Heart left ventricle (tissue), 16 donors: ENCODE measurements at regions not wholly inside any gene's neighbourhood (a gene's known extent, or its start where the extent isn't known, plus 50 kb on each side); places are given as distances from the start of the nearest gene placed in this dataset.

ENCODE experiments used
- ATAC-seq, 4 donors: fragments of 200-7000 bp; cut with Tn5 transposase; one replicate each; pipeline ENCODE4 v1.9.1; 2020 to 2022; ENCODE audit warnings: moderate library complexity in 4 of 4, mild to moderate bottlenecking in 3 of 4, moderate number of reproducible peaks in 1 of 4
- DNase-seq, 5 donors: peaks; one replicate each; pipeline ENCODE4 v3.0.0-alpha.2; 2020
- H3K27ac ChIP-seq, 12 donors: fragments of 200-600 bp; sonication (generic) in 4 of 12; one replicate each; pipeline versions ENCODE4 v1.5.0 to v1.8.0; 2016 to 2022; ENCODE audit warnings: mild to moderate bottlenecking in 2 of 12
- H3K27me3 ChIP-seq, 9 donors: fragments of 200-600 bp; sonication (generic) in 2 of 9; one replicate each; pipeline versions ENCODE4 v1.5.1 to v1.8.0; 2016 to 2022; ENCODE audit warnings: mild to moderate bottlenecking in 3 of 9
- H3K36me3 ChIP-seq, 9 donors: fragments of 200-600 bp; sonication (generic) in 2 of 9; one replicate each; pipeline versions ENCODE4 v1.5.0 to v1.8.0; 2018 to 2022; ENCODE audit warnings: mild to moderate bottlenecking in 2 of 9
- H3K4me1 ChIP-seq, 12 donors: fragments of 200-600 bp; sonication (generic) in 4 of 12; one replicate each; pipeline versions ENCODE4 v1.5.0 to v1.8.0; 2016 to 2022; ENCODE audit warnings: mild to moderate bottlenecking in 3 of 12
- H3K4me3 ChIP-seq, 12 donors: fragments of 200-600 bp; sonication (generic) in 4 of 12; one replicate each; pipeline versions ENCODE4 v1.5.0 to v1.8.0; 2017 to 2022; ENCODE audit warnings: mild to moderate bottlenecking in 9 of 12, moderate library complexity in 4 of 12
- H3K9me3 ChIP-seq, 12 donors: fragments of 200-600 bp; sonication (generic) in 4 of 12; one replicate each; pipeline versions ENCODE4 v1.5.0 to v1.8.0; 2016 to 2022; ENCODE audit warnings: mild to moderate bottlenecking in 1 of 12
- POLR2A ChIP-seq, 2 donors: fragments of 450-650 bp; IDR thresholded peaks; one replicate each; pipeline ENCODE4 v1.6.1; 2017; ENCODE audit warnings: antibody characterized with exemption in 2 of 2, mild to moderate bottlenecking in 2 of 2, moderate library complexity in 2 of 2
- WGBS, 4 donors: extraction: QIAGEN DNeasy Blood & Tissue Kit in 2 of 4; methylation state at CpG; one replicate each; pipeline versions ENCODE4 v1.1.5 to v1.1.7; 2013 to 2018; 5-methylcytosine and 5-hydroxymethylcytosine counted together
- intact Hi-C, 10 donors: fragments of 100-400 bp; cut with DNase I; formaldehyde crosslinking; loops; one replicate each; pipeline versions ENCODE4 v1.11.1 to v1.14.2; 2022
- TF ChIP-seq, protein P1 (sequence below), 12 donors: fragments of 200-600 bp; sonication (generic) in 4 of 12; IDR thresholded peaks; one replicate each; pipeline versions ENCODE4 v1.5.0 to v1.8.0; 2018 to 2022; ENCODE audit warnings: antibody characterized with exemption in 12 of 12, mild to moderate bottlenecking in 5 of 12
- donor health status: ischemic (EF 13 %, LVEDD 7.1; RV severe dilation, severe dysfunction).
- donor health status: healthy with polysubstance abuse.
- donor health status: DM: no; HTN: yes; CAD: no.
- donor health status: DM: no; HTN: no; CAD: no.
- donor health status: ischemic (EF 25% LVEDD 6.9; RV normal size, moderate dysfunction).
- donor health status: ischemic (EF 25% LVEDD 5.7; RV mildly dilated, moderate dysfunction).
- donor health status: healthy.
- donor health status: DM: yes; HTN: yes; CAD: no.
- donor health status: ischemic (EF 35%, LVEDD 5.7; RV mildly dilated, moderate dysfunction).
- donor health status: nonischemic (EF 11% LVEDD 7.7; RV severe dilation, severe dysfunction).
- donor health status: DM: yes; HTN: yes; CAD: no.
- donor health status: PGD.
- donor health status: ischemic (EF 29% LVEDD 5.4; RV normal size, mild dysfunction).
- donor health status: nonischemic (EF 23%, LVEDD 6.1; RV moderate dilation, normal function).

DNA sequence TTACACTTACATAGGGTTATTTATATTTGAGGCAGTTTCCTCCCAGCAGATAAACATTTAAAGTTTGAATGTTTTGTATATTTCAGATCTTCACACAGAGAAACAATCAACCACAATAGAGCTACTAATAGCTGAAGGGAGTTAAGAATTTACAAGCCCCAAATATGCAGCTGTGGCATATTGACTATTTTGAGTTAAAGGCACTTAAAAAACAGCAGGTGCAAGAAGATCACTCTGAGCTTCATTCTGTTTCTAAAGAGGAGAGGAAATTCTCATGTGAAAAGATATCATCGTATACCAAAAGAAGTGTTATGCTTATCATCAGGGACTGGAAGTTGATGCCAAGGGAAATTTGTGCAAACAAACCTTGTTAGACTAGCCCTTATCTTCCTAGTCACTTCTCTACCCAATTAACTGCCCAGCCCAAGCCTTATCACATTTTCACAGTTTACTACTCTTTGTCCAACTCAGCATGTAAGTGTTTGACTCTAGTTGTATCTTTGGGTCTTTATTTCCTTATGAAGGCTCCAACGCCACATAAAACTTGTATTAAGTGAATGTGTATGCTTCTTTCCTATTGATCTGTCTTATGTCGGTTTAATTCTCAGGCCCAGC, 66.3 kb upstream of the COG2 start:
- 64 to 73% (median 68%) methylated on average over 3 of the region's 3 CpGs for WGBS, 4 donors
- intact Hi-C loops: no loop called here
- DNase-seq: no peak
- no peak overlapping the region for H3K27ac ChIP-seq
- peaks cover 0 to 2% (median 0%) of the 10 kb centered on the region in 9 donors for H3K27me3 ChIP-seq
- H3K4me3 ChIP-seq: no peak overlapping the region
- TF ChIP-seq, protein P1, sequence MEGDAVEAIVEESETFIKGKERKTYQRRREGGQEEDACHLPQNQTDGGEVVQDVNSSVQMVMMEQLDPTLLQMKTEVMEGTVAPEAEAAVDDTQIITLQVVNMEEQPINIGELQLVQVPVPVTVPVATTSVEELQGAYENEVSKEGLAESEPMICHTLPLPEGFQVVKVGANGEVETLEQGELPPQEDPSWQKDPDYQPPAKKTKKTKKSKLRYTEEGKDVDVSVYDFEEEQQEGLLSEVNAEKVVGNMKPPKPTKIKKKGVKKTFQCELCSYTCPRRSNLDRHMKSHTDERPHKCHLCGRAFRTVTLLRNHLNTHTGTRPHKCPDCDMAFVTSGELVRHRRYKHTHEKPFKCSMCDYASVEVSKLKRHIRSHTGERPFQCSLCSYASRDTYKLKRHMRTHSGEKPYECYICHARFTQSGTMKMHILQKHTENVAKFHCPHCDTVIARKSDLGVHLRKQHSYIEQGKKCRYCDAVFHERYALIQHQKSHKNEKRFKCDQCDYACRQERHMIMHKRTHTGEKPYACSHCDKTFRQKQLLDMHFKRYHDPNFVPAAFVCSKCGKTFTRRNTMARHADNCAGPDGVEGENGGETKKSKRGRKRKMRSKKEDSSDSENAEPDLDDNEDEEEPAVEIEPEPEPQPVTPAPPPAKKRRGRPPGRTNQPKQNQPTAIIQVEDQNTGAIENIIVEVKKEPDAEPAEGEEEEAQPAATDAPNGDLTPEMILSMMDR (IDR thresholded peaks at IDR 0.05): no peak
- no peak for TF ChIP-seq POLR2A (IDR thresholded peaks at IDR 0.05)
- H3K36me3 ChIP-seq: no peaks in the 10 kb centered on the region
- H3K9me3 ChIP-seq: no peaks in the 10 kb centered on the region
- H3K4me1 ChIP-seq: peaks cover 0 to 12% (median 0%) of the 10 kb centered on the region in 12 donors
- no peak for ATAC-seq

DNA sequence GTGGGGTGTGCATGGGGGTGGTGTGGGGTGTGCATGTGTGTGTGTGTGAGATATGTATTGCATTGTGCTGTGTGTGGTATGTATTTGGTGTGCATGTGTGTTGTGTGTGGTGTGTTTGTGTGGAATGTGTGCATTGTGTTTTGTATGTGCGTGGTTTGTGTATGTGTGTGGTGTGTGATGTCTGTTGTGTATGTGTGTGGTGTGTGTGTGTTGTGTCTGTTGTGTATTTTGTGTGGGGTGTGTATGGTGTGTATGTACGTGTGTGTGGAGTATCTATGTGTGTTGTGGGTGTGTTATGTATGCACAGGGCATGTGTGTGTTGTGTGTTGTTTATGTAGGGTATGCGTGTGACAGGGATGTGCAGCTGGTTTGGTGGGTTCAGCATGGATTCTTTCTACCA, 67.8 kb upstream of the COG2 start:
- Histone ChIP-seq H3K4me1 (peaks cover 0 to 12% (median 0%) of the 10 kb centered on the region in 12 donors), H3K27ac (no peak overlapping the region), H3K9me3 (no peaks in the 10 kb centered on the region), H3K27me3 (peaks cover 0 to 2% (median 0%) of the 10 kb centered on the region in 9 donors), H3K36me3 (no peaks in the 10 kb centered on the region), H3K4me3 (no peak overlapping the region)
- intact Hi-C loops: no loop called here
- WGBS, 4 donors: 84 to 93% (median 92%) methylated on average over 3 of the region's 3 CpGs
- TF ChIP-seq, protein P1 (IDR thresholded peaks at IDR 0.05): no peak
- TF ChIP-seq POLR2A (IDR thresholded peaks at IDR 0.05): no peak
- no peak for DNase-seq
- ATAC-seq: no peak

- TF ChIP-seq, protein P1 (IDR thresholded peaks at IDR 0.05): no peak
- TF ChIP-seq POLR2A (IDR thresholded peaks at IDR 0.05): no peak
- Histone ChIP-seq H3K4me3 (no peak overlapping the region), H3K27me3 (peaks cover 0 to 2% (median 0%) of the 10 kb centered on the region in 9 donors), H3K4me1 (peaks cover 0 to 12% (median 0%) of the 10 kb centered on the region in 12 donors), H3K36me3 (no peaks in the 10 kb centered on the region), H3K9me3 (no peaks in the 10 kb centered on the region), H3K27ac (no peak overlapping the region)
- ATAC-seq: no peak
- intact Hi-C loops: no loop called here
- no peak for DNase-seq
- 82 to 92% (median 89%) methylated on average over 3 of the region's 3 CpGs for WGBS, 4 donors
These were observed 68.6 kb upstream of the COG2 start for GRCh38 chr1:230573658-230574057.

DNA sequence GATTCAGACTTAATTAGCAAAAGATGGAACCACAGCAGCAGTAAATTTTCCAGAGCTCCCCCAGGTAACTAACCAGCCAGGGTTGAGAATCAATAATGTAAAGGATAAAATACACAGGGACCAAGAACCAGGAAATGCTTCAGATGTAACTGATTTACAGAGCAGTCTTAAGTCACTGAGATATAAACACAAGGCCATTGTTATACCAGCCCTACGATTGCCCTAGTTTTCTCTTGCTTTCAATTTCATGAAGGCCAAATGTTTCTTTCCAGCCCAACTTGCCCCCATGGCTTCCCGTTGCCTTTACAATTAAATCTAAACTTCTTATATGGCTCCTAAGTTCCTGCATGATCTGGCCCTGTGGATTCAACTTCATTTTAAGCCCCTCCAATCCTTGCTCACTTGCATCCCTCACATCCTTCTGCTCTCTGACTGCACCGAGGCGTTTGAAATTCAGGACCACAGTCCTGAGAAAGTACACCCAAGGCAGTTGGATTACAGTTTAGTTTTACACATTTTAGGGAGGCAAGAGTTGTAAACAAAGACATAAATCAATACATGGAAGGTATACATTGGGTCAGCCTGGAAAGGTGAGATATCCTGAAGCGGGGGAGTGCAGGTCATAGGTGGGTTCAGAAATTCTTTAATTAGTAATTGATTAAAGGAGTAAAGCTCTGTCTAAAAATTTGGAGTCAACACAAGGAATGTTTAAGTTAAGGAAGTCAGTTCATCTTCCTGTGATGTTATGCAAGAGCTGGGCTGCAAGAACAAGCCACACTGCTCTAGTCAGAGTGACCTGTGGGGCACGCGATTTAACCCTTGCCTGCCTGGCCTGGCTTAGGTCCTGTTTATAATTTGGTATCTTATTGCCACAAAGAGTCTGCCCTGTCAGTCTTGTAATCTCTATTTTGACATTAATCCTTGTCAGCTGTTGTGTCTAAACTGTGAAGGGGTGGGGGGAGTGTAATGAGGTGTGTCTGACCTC, 69.9 kb upstream of the COG2 start:
- H3K27ac ChIP-seq: no peak overlapping the region
- H3K4me1 ChIP-seq: peaks cover 0 to 16% (median 0%) of the 10 kb centered on the region in 12 donors
- TF ChIP-seq POLR2A (IDR thresholded peaks at IDR 0.05): no peak
- TF ChIP-seq, protein P1 (IDR thresholded peaks at IDR 0.05): no peak
- H3K27me3 ChIP-seq: no peaks in the 10 kb centered on the region
- H3K36me3 ChIP-seq: no peaks in the 10 kb centered on the region
- no peak for DNase-seq
- WGBS, 4 donors: 42 to 52% (median 48%) methylated on average over 7 of the region's 7 CpGs
- H3K9me3 ChIP-seq: no peaks in the 10 kb centered on the region
- intact Hi-C loops: no loop called here
- no peak for ATAC-seq
- H3K4me3 ChIP-seq: no peak overlapping the region
